HepG2 (cell line): ENCODE measurements at regions not wholly inside any gene's neighbourhood (a gene's known extent, or its start where the extent isn't known, plus 50 kb on each side); places are given as distances from the start of the nearest gene placed in this dataset.

Experiments
- ATAC-seq: fragments of 200-7000 bp; cut with Tn5 transposase; 3 replicates; pipeline ENCODE4 v1.9.1; 2020; ENCODE audit warnings: mild to moderate bottlenecking, moderate library complexity
- BruUV-seq: library from RNA; stranded (reverse); fragments of 400-500 nt; replicated peaks from 2 replicates; lab custom pipeline; 2021; lab: Mats Ljungman, UMichigan
- CTCF ChIA-PET: fragments of 300-600 bp; formaldehyde crosslinking; extraction: SDS; loops from one replicate; lab custom pipeline; 2021; ENCODE audit warnings: low total read pairs, inconsistent platforms, low intra/inter-chr PET ratio; lab: Yijun Ruan, JAX
- POLR2A ChIA-PET: fragments of 350-600 bp; sonication (Branson Sonifier 250); formaldehyde crosslinking; loops from one replicate; lab custom pipeline; 2020; ENCODE audit warnings: antibody characterized with exemption, inconsistent platforms; lab: Yijun Ruan, JAX
- DNase-seq: peaks from one replicate; pipeline ENCODE4 v3.0.0-alpha.2; 2015; ENCODE audit warnings: low spot score
- FAIRE-seq: peaks from 3 replicates; lab custom pipeline; 2011; peaks lifted over from hg19 to GRCh38; lab: Jason Lieb, UNC
- H2AFZ ChIP-seq: one replicate; pipeline ENCODE4 v1.6.1; 2011; ENCODE audit warnings: low read length, inconsistent platforms
- H3K27ac ChIP-seq: fragments of 300-600 bp; 3 replicates; pipeline ENCODE4 v1.8.0; 2011; ENCODE audit warnings: mixed run types, mild to moderate bottlenecking, mixed read lengths, low read length, inconsistent platforms; ENCODE audit not compliant: insufficient read depth; ENCODE audit errors: extremely low read length
- H3K27me3 ChIP-seq, 2 experiments: fragments of 200-600 bp in 1 of 2; 2 replicates in 1 of 2; 3 replicates in 1 of 2; pipeline versions ENCODE4 v1.6.0 to v1.8.0; 2011; ENCODE audit warnings: low read length in 2 of 2, mild to moderate bottlenecking in 2 of 2, moderate library complexity in 2 of 2, inconsistent platforms in 1 of 2; ENCODE audit not compliant: insufficient read depth in 2 of 2, control insufficient read depth in 1 of 2
- H3K36me3 ChIP-seq, 2 experiments: fragments of 200-600 bp in 1 of 2; replicated peaks in 1 of 2; 2 replicates in 1 of 2; 3 replicates in 1 of 2; pipeline versions ENCODE4 v1.5.1 to v1.8.0; 2011; ENCODE audit warnings: low read length in 2 of 2, inconsistent platforms in 1 of 2; ENCODE audit not compliant: insufficient read depth in 2 of 2, control insufficient read depth in 1 of 2
- H3K4me1 ChIP-seq: 2 replicates; pipeline ENCODE4 v1.5.1; 2012; ENCODE audit warnings: low read length, inconsistent platforms; ENCODE audit not compliant: insufficient read depth
- H3K4me2 ChIP-seq: 2 replicates; pipeline ENCODE4 v1.6.0; 2011; ENCODE audit warnings: low read depth, low read length, inconsistent platforms
- H3K4me3 ChIP-seq, 3 experiments: fragments of 200-600 bp in 1 of 3; sonication (generic), shearing (Covaris generic) in 1 of 3; replicated peaks in 1 of 3; 2 replicates each; pipeline ENCODE4 v1.5.1; 2011 to 2016; ENCODE audit warnings: low read length in 3 of 3, inconsistent platforms in 2 of 3, low read depth in 2 of 3, mild to moderate bottlenecking in 2 of 3, control low read depth in 1 of 3, mixed read lengths in 1 of 3; ENCODE audit not compliant: insufficient read depth in 1 of 3
- H3K79me2 ChIP-seq: one replicate; pipeline ENCODE4 v1.6.1; 2011; ENCODE audit warnings: low read length, inconsistent platforms; ENCODE audit not compliant: insufficient read depth
- H3K9ac ChIP-seq: 2 replicates; pipeline ENCODE4 v1.6.0; 2011; ENCODE audit warnings: mild to moderate bottlenecking, low read depth, low read length, inconsistent platforms; ENCODE audit not compliant: insufficient read depth
- H3K9me3 ChIP-seq: 2 replicates; pipeline ENCODE4 v1.5.1; 2012; ENCODE audit warnings: mild to moderate bottlenecking, low read length
- H4K20me1 ChIP-seq: 2 replicates; pipeline ENCODE4 v1.6.0; 2011; ENCODE audit warnings: inconsistent platforms, mild to moderate bottlenecking, low read length, moderate library complexity; ENCODE audit not compliant: insufficient read depth
- ASH2L ChIP-seq: fragments of 300-600, 200-600 bp; sonication (generic); IDR thresholded peaks from 2 replicates; pipeline ENCODE4 v1.7.0; 2017; ENCODE audit warnings: low read depth, mild to moderate bottlenecking, moderate library complexity, mixed read lengths, low read length; ENCODE audit not compliant: insufficient read length
- FOXC1 ChIP-seq: sonication (generic); formaldehyde crosslinking; IDR thresholded peaks from 2 replicates; pipeline ENCODE4 v1.8.0; 2022; ENCODE audit warnings: mild to moderate bottlenecking, missing genetic modification reagents, borderline replicate concordance
- GABPA ChIP-seq, 2 experiments: IDR thresholded peaks; 2 replicates each; pipeline ENCODE4 v1.6.1; 2011 to 2016; ENCODE audit warnings: low read depth in 2 of 2, low read length in 1 of 2, missing biosample characterization in 1 of 2, missing genetic modification characterization in 1 of 2
- KLF11 ChIP-seq: IDR thresholded peaks from 2 replicates; pipeline ENCODE4 v1.6.1; 2016; ENCODE audit warnings: missing compliant biosample characterization
- RBFOX2 ChIP-seq: fragments of 200-400 bp; formaldehyde crosslinking; IDR thresholded peaks from 2 replicates; pipeline ENCODE4 v1.6.1; 2017; ENCODE audit warnings: low read depth, mild to moderate bottlenecking, low read length
- SIX4 ChIP-seq: sonication (generic); formaldehyde crosslinking; IDR thresholded peaks from 2 replicates; pipeline ENCODE4 v1.4.0; 2020; ENCODE audit warnings: missing genetic modification reagents
- SMARCE1 ChIP-seq: fragments of 450-650 bp; IDR thresholded peaks from 2 replicates; pipeline ENCODE4 v1.6.1; 2017; ENCODE audit warnings: borderline replicate concordance
- SOX5 ChIP-seq: IDR thresholded peaks from 2 replicates; pipeline ENCODE4 v1.6.1; 2016; ENCODE audit warnings: borderline replicate concordance
- THYN1 ChIP-seq: sonication (generic); formaldehyde crosslinking; IDR thresholded peaks from 2 replicates; pipeline ENCODE4 v1.8.1; 2023; ENCODE audit warnings: low read depth, mild to moderate bottlenecking, moderate library complexity, missing genetic modification reagents, borderline replicate concordance
- ZIK1 ChIP-seq: sonication (generic); formaldehyde crosslinking; IDR thresholded peaks from 2 replicates; pipeline ENCODE4 v1.5.0; 2020; ENCODE audit warnings: mild to moderate bottlenecking, low read depth, missing genetic modification reagents, borderline replicate concordance
- ZNF3 ChIP-seq: IDR thresholded peaks from 2 replicates; pipeline ENCODE4 v1.7.0; 2017; ENCODE audit warnings: inconsistent platforms
- ZNF570 ChIP-seq: sonication (generic); formaldehyde crosslinking; IDR thresholded peaks from 2 replicates; pipeline ENCODE4 v1.4.0; 2020; ENCODE audit warnings: mild to moderate bottlenecking, missing genetic modification reagents, borderline replicate concordance
- ZNF660 ChIP-seq: sonication (generic); formaldehyde crosslinking; IDR thresholded peaks from 2 replicates; pipeline ENCODE4 v1.5.1; 2020; ENCODE audit warnings: mild to moderate bottlenecking, low read depth, missing genetic modification reagents, borderline replicate concordance
- ZNF780A ChIP-seq: sonication (generic); formaldehyde crosslinking; IDR thresholded peaks from 2 replicates; pipeline ENCODE4 v1.8.0; 2022; ENCODE audit warnings: mild to moderate bottlenecking, missing genetic modification reagents, moderate library complexity
- WGBS: methylation state at CpG from one replicate; pipeline ENCODE4 v1.1.6; 2017; ENCODE audit warnings: low lambda C conversion rate; 5-methylcytosine and 5-hydroxymethylcytosine counted together
- in situ Hi-C: cut with HindIII; loops from 2 replicates; pipeline ENCODE4 v1.10.0; 2017; ENCODE audit warnings: low pct_unique_long_range_greater_than_20kb; ENCODE audit not compliant: extremely low pct_ligation_motif_present
- intact Hi-C: fragments of 100-400 bp; cut with micrococcal nuclease; formaldehyde crosslinking; loops from one replicate; pipeline ENCODE4 v1.10.0; 2022; ENCODE audit not compliant: unreplicated experiment
- TF ChIP-seq, protein P1 (sequence below): sonication (generic); formaldehyde crosslinking; IDR thresholded peaks from 2 replicates; pipeline ENCODE4 v1.4.0; 2020; ENCODE audit warnings: mild to moderate bottlenecking, low read depth, missing genetic modification reagents
- TF ChIP-seq, protein P2 (sequence below): sonication (generic); IDR thresholded peaks from 2 replicates; pipeline ENCODE4 v1.6.1; 2016; ENCODE audit warnings: low read depth, borderline replicate concordance

DNA sequence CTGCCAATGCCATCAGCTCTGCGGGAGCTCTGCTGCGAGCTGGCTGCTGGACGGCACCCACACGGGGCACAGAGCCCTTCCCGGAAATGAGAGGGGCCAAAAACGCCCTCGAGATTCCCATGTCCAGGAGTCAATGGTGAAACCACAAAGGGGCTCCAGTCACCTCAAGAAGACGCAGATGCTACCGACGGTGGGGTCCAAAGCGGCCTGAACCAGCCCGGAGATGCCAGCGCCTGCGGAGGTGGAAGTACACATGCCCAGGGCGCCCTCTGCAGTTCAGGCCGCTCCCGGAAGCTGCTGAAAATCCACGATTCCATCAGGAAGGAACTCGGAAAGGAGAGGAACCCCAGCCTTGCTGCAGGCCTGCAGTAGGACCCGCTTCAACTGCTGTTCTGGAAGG lies 82.4 kb upstream of the SELENOP start (continued):
- TF ChIP-seq ZIK1 (CRISPR knock-in tag) (no peak), FOXC1 (no peak), ZNF570 (CRISPR knock-in tag) (no peak), ZNF660 (no peak), RBFOX2 (no peak), SIX4 (CRISPR knock-in tag) (no peak), GABPA (IDR thresholded peaks at IDR 0.05; ENCODE audit: low read depth, low read length) (no peak), GABPA (CRISPR knock-in tag; IDR thresholded peaks at IDR 0.05; ENCODE audit: low read depth) (peak; percentile 69), SMARCE1 (no peak)
- TF ChIP-seq, protein P1, sequence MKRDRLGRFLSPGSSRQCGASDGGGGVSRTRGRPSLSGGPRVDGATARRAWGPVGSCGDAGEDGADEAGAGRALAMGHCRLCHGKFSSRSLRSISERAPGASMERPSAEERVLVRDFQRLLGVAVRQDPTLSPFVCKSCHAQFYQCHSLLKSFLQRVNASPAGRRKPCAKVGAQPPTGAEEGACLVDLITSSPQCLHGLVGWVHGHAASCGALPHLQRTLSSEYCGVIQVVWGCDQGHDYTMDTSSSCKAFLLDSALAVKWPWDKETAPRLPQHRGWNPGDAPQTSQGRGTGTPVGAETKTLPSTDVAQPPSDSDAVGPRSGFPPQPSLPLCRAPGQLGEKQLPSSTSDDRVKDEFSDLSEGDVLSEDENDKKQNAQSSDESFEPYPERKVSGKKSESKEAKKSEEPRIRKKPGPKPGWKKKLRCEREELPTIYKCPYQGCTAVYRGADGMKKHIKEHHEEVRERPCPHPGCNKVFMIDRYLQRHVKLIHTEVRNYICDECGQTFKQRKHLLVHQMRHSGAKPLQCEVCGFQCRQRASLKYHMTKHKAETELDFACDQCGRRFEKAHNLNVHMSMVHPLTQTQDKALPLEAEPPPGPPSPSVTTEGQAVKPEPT (CRISPR knock-in tag), result no peak

DNA sequence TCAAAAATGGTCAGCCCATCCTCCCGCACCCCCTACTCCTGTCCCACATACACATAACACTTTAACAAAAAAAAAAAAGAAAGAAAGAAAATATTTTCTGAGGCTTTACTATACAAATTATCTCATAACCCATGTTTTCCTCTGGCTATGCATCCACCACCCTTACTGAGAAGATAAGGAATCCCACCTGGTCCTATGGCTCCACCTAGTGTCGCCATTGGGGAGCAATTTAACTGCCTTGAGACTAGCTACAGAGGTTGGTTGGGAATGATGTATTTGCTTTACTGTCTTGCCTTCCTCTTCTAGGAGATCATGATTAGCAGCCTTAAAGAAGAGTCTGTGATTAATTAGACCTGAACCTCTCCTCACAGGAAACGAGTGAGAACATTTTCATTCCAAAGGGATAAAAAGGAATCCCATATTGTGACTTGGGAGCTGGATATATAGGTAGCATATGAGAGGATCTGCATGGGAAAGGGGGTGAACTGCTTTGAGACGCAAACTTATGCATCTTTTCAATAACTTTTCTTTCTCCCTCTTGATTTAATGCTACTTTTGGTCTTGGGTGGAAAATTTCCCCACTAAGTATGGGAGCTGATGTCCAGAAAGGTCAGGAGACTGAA lies 77.7 kb upstream of the SELENOP start:
- Histone ChIP-seq H3K4me2 (no peak overlapping the region), H3K4me3 (no peak overlapping the region), H4K20me1 (no peaks in the 10 kb centered on the region), H3K9me3 (no peaks in the 10 kb centered on the region), H3K36me3 (no peaks in the 10 kb centered on the region), H3K79me2 (peaks cover 26% of the 10 kb centered on the region), H3K27me3 (no peaks in the 10 kb centered on the region), H3K27ac (no peak overlapping the region), H2AFZ (no peak overlapping the region), H3K4me1 (peaks cover 49% of the 10 kb centered on the region), H3K9ac (no peak overlapping the region)
- 16% methylated on average over 4 of the region's 4 CpGs for WGBS
- POLR2A ChIA-PET, result interaction anchor here (0.9 to 2.2 kb wide), 7 partner anchors 9 to 88 kb away, joined by 3 to 14 read pairs (median 6); partner anchors contain the start of gene SELENOP
- peak; percentile 88 for FAIRE-seq
- intact Hi-C loops (loop anchor here (1.0 to 10.0 kb wide), 4 partner anchors 81 to 375 kb away; no protein-coding TSS in a partner anchor), in situ Hi-C loops (loop anchor here (10.0 kb wide), 1 partner anchor 85 kb away; no protein-coding TSS in a partner anchor)
- BruUV-seq, result no TSS peak
- peak; percentile 95 for ATAC-seq
- CTCF ChIA-PET, result interaction anchor here (0.8 to 2.0 kb wide), 6 partner anchors 81 to 307 kb away, joined by 3 to 10 read pairs (median 4); no protein-coding TSS in a partner anchor
- peak; percentile 82 for DNase-seq
- peak; percentile 25; the same call in 1 of the 2 replicates for TF ChIP-seq SOX5
- peak; percentile 38 for TF ChIP-seq ASH2L
- no peak for TF ChIP-seq ZNF780A (CRISPR knock-in tag)
- TF ChIP-seq, protein P2, sequence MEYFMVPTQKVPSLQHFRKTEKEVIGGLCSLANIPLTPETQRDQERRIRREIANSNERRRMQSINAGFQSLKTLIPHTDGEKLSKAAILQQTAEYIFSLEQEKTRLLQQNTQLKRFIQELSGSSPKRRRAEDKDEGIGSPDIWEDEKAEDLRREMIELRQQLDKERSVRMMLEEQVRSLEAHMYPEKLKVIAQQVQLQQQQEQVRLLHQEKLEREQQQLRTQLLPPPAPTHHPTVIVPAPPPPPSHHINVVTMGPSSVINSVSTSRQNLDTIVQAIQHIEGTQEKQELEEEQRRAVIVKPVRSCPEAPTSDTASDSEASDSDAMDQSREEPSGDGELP, result no peak
- TF ChIP-seq ZNF3 (CRISPR knock-in tag), result no peak
- no peak for TF ChIP-seq THYN1 (CRISPR knock-in tag)
- TF ChIP-seq KLF11 (CRISPR knock-in tag), result 0 out of 2 replicates have a peak, but pooled peaks have one; percentile 54
